Left lobe of liver (tissue), 2 donors: ENCODE measurements at regions not wholly inside any gene's neighbourhood (a gene's known extent, or its start where the extent isn't known, plus 50 kb on each side); places are given as distances from the start of the nearest gene placed in this dataset.
"Not testable (repeated sequence)": the region's sequence is repeated elsewhere in the genome, so short reads cannot be mapped to it uniquely, and the experiment has no call there.

Experiments
- ATAC-seq: fragments of 200-7000 bp; cut with Tn5 transposase; one replicate; pipeline ENCODE4 v1.9.1; 2020; ENCODE audit warnings: mild to moderate bottlenecking, moderate library complexity
- DNase-seq: peaks from one replicate; pipeline ENCODE4 v3.0.0-alpha.2; 2020; ENCODE audit warnings: low spot score
- donor health status: DM: no; HTN: no; CAD: no; lungs with moderate emphysema.
- donor health status: DM: no; HTN: yes; CAD: no.

- ATAC-seq: no peak
- no peak for DNase-seq
Measured at GRCh38 chr3:4218456-4219226, 84.5 kb upstream of the SETMAR start.

GRCh38 chr3:4219227-4219568 is 84.0 kb upstream of the SETMAR start:
- DNase-seq (no peak), ATAC-seq (no peak)

- no peak for ATAC-seq
- no peak for DNase-seq
Measured at GRCh38 chr3:4220065-4220464, 83.1 kb upstream of the SETMAR start.

- ATAC-seq (no peak), DNase-seq (no peak)
Measured at GRCh38 chr3:4222574-4223175, 80.5 kb upstream of the SETMAR start.

GRCh38 chr3:4223777-4224176 is 79.4 kb upstream of the SETMAR start:
- ATAC-seq (no peak), DNase-seq (no peak)

- ATAC-seq: no peak
- DNase-seq: no peak
Measured at GRCh38 chr3:4224331-4224730, 78.8 kb upstream of the SETMAR start.

- no peak for ATAC-seq
- no peak for DNase-seq
Measured at GRCh38 chr3:4225005-4225471, 78.1 kb upstream of the SETMAR start.

- ATAC-seq (no peak), DNase-seq (no peak)
Measured at GRCh38 chr3:4228295-4228694, 74.9 kb upstream of the SETMAR start.

GRCh38 chr3:4231041-4231440 is 72.1 kb upstream of the SETMAR start:
- DNase-seq (no peak), ATAC-seq (no peak)

GRCh38 chr3:4232798-4233197 is 70.4 kb upstream of the SETMAR start:
- DNase-seq (no peak), ATAC-seq (no peak)

GRCh38 chr3:4233488-4233887 is 69.7 kb upstream of the SETMAR start:
- ATAC-seq (no peak), DNase-seq (no peak)

- no peak for ATAC-seq
- DNase-seq: no peak
Measured at GRCh38 chr3:4234889-4235288, 68.3 kb upstream of the SETMAR start.

- DNase-seq: no peak
- no peak for ATAC-seq
Measured at GRCh38 chr3:4235690-4236089, 67.5 kb upstream of the SETMAR start.

- ATAC-seq: no peak
- no peak for DNase-seq
Measured at GRCh38 chr3:4241595-4242170, 61.5 kb upstream of the SETMAR start.

GRCh38 chr3:4245671-4246070 is 57.5 kb upstream of the SETMAR start:
- DNase-seq (no peak), ATAC-seq (no peak)

GRCh38 chr3:4247391-4247790 is 55.8 kb upstream of the SETMAR start:
- no peak for DNase-seq
- no peak for ATAC-seq

- DNase-seq: no peak
- ATAC-seq: no peak
Measured at GRCh38 chr3:4250064-4250463, 53.1 kb upstream of the SETMAR start.

GRCh38 chr3:4251412-4251811 is 51.8 kb upstream of the SETMAR start:
- ATAC-seq (no peak), DNase-seq (no peak)

- ATAC-seq, DNase-seq: not testable (repeated sequence)
Measured at GRCh38 chr3:4253072-4253832, 49.9 kb upstream of the SETMAR start.
